GM12875 (cell line): ENCODE measurements at regions not wholly inside any gene's neighbourhood (a gene's known extent, or its start where the extent isn't known, plus 50 kb on each side); places are given as distances from the start of the nearest gene placed in this dataset.

Source experiments
- H3K4me3 ChIP-seq: one replicate; pipeline ENCODE4 v1.5.1; 2011; ENCODE audit warnings: low read depth, low read length, control low read depth
- TF ChIP-seq, protein P1 (sequence below): IDR thresholded peaks from 2 replicates; pipeline ENCODE4 v1.5.1; 2011; ENCODE audit warnings: low read depth, mild to moderate bottlenecking, control low read depth, inconsistent platforms, low read length, moderate library complexity, borderline replicate concordance; ENCODE audit not compliant: insufficient read depth

DNA sequence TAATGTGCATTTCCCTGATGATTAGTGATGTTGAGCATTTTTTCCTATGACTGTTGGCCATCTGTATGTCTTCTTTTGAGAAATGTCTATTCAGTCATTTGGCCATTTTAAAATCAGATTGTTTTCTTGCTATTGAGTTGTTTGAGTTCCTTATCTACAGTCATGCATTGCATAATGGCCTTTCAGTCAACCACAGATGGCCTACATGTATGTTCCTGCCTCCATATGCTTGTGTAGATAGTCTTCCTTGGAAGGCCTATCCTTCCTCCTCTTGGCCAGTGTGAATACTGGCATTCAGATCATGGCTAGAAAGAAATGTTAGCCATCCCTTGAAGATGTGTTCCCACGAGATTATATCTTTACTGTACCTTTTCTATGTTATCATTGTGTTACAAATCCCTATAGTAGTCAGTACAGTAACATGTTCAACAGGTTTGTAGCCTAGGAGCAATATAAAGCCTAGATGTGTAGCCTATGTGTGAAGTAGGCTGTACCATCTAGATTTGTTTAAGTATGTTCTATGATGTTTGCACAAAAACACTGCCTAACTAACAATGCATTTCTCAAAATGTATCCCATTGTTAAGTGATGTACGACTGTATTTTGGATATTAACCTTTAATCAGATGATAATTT, 65.6 kb upstream of the CD302 start:
- no peak overlapping the region for H3K4me3 ChIP-seq
- TF ChIP-seq, protein P1, sequence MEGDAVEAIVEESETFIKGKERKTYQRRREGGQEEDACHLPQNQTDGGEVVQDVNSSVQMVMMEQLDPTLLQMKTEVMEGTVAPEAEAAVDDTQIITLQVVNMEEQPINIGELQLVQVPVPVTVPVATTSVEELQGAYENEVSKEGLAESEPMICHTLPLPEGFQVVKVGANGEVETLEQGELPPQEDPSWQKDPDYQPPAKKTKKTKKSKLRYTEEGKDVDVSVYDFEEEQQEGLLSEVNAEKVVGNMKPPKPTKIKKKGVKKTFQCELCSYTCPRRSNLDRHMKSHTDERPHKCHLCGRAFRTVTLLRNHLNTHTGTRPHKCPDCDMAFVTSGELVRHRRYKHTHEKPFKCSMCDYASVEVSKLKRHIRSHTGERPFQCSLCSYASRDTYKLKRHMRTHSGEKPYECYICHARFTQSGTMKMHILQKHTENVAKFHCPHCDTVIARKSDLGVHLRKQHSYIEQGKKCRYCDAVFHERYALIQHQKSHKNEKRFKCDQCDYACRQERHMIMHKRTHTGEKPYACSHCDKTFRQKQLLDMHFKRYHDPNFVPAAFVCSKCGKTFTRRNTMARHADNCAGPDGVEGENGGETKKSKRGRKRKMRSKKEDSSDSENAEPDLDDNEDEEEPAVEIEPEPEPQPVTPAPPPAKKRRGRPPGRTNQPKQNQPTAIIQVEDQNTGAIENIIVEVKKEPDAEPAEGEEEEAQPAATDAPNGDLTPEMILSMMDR: no peak

DNA sequence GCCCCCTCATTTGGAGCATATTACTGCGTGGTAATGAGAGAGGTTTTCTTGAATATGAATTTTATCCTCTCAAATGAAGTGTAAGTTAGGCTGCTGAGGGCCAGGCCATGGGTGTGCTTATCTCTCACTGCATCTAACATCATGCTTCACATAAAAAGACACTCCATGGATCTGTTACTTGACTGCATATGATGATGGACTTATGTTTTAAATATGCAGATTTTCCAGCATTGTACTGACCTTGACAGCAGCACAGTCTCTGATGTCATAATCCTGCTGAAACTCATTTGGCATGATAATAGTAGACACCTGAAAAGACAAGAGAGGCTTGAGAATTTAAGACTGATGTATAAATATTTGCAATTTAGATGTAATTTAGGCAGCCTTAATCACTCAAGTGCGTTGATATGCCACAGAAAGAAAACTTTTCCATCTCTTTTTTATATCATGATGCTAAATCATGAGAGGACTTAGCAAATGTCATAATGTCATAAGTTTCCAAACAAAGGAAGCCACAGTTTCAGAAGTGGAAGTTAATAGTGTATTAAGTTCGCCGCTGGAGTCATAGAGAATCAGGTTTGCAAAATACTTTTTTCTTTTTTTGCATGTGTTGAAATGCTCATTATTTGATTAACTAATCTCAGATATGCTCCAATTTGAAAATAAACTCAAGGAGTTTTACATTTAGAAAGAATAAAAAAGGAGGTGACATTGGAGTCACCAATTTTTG, 62.7 kb upstream of the CD302 start:
- TF ChIP-seq, protein P1: no peak
- no peak overlapping the region for H3K4me3 ChIP-seq

DNA sequence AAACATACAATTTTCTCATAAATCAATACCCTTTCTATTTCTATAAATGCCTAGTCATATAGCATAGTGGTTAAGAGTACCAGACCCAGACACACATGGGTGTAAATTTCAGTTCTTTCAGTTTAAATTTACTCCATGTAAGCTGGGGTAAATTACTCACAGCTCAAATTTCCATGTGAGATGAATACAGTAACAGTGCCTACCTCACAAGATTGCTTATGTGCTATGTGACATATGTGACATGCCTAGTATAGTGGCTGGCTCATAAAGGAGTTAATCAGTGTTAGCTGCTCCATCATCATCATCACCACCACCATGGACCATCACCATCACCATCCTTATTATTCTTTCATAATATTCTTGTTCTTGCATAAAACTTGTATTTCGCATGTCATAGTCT, 61.6 kb upstream of the CD302 start:
- TF ChIP-seq, protein P1: no peak
- H3K4me3 ChIP-seq: no peak overlapping the region

DNA sequence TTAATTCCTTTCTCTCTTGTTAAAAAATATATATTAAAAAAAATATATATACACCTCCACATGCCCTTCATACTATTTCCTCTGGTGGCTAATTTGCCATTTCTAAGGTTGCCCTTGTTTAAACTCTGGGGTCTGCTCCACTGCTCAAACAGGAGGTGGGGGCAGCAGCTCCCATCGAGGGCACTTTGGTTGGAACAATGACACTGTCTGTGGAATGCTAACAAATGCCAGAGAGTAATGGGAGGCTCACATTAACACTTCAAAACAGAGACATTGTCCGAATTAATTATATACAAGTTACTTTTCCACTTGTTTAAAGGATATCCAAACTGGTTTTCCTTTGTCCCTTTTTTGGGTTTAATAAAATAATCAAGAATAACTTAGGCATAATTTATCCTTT, 58.8 kb upstream of the CD302 start:
- TF ChIP-seq, protein P1: no peak
- no peak overlapping the region for H3K4me3 ChIP-seq

DNA sequence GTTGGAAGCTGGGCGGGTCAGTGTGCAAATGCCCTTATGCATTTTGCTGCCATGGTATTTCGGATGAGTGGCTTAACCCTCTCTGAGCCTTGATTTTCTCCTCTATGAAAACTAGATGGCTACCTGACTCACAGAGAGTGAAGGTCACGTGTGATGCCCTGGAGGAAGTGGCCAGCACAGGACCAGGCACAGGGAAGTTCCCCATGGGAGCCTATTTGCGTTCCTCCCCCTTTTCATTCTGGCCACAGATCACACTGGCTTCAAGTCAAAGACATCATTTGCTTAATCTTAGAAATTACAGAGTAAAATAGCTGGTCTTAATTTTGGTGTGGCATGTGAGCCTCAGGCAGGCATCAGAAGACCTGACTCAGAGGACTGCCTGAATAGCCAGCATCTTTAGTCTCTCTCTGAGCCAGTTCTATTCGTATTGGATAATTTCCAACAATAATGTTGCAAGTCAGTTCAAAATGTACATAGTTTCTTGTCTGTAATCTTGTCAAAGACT, 57.6 kb upstream of the CD302 start:
- no peak overlapping the region for H3K4me3 ChIP-seq
- TF ChIP-seq, protein P1: no peak

DNA sequence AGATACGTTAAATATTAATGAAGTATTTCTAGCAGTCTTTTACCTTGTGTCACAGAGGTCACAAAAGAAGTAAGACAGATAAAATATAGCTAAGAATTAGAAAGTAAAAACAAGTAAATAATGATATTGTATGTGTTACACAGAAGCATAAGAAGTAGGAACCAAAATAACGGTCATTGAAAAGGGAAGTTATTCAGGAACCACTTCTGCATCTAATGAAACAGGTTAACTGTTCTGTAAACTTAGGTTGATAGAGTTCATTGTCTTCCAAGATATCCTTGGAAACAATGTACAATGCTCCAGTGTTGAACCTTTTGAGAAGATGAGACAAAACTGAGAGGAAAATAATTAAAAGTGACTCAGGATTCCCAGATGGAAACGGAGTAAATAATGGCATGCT, 57.1 kb upstream of the CD302 start:
- H3K4me3 ChIP-seq: no peak overlapping the region
- TF ChIP-seq, protein P1: no peak

DNA sequence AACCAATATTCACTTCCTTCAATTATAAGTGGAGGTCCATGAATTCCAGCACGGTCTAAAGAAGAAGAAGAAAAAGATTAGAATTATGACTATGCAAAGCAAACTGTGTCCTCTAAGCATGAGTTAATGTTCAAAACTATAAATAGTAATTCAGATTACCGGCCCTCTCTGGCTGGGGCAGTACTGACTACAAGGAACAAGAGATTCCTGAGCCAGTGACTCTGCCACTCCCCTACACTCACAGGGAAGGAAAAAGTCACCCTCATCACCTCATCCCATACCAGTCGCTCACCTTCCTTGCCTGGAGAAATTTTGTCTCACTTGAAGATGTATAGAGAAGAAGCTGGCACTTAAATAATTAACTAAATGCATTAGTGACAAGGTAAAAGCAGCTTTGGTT, 56.5 kb upstream of the CD302 start:
- TF ChIP-seq, protein P1: no peak
- no peak overlapping the region for H3K4me3 ChIP-seq
